ENCODE measurements at regions not wholly inside any gene's neighbourhood (a gene's known extent, or its start where the extent isn't known, plus 50 kb on each side); places are given as distances from the start of the nearest gene placed in this dataset.

DNA sequence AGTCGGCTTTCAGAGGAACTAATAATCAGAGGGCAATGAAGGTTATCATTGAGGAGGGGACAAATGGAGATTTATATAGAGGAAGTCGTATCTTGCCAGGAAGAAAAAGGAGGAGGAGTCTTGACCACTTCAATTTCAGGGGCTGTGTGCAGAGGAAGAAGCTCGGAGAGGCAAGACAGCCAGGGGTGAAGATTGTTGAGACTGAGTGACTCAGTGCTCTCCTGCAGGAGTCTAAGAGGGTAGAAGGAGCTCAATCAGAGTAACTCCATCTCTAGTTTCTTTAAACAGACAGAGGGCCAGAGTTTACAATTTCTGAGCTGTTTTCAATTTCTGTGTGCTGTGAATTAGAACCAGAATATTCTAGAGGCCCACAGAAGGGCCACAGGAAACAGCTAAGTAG lies 439.3 kb upstream of the PRICKLE1 start:
- TF ChIP-seq, protein P1, sequence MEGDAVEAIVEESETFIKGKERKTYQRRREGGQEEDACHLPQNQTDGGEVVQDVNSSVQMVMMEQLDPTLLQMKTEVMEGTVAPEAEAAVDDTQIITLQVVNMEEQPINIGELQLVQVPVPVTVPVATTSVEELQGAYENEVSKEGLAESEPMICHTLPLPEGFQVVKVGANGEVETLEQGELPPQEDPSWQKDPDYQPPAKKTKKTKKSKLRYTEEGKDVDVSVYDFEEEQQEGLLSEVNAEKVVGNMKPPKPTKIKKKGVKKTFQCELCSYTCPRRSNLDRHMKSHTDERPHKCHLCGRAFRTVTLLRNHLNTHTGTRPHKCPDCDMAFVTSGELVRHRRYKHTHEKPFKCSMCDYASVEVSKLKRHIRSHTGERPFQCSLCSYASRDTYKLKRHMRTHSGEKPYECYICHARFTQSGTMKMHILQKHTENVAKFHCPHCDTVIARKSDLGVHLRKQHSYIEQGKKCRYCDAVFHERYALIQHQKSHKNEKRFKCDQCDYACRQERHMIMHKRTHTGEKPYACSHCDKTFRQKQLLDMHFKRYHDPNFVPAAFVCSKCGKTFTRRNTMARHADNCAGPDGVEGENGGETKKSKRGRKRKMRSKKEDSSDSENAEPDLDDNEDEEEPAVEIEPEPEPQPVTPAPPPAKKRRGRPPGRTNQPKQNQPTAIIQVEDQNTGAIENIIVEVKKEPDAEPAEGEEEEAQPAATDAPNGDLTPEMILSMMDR (IDR thresholded peaks at IDR 0.05) = no peak
- TF ChIP-seq POLR2A (IDR thresholded peaks at IDR 0.05) = no peak

Data from adrenal gland (tissue), 5 donors.